Stimulated activated CD4-positive, alpha-beta T cell treated with anti-CD3 and anti-CD28 coated beads, Interleukin-4, amount 100 ng/mL, for 4 hours (primary cell): ENCODE measurements at regions not wholly inside any gene's neighbourhood (a gene's known extent, or its start where the extent isn't known, plus 50 kb on each side); places are given as distances from the start of the nearest gene placed in this dataset.

Experiments
- DNase-seq, 2 experiments: peaks; one replicate each; pipeline ENCODE4 v3.0.0-alpha.2; 2020

DNA sequence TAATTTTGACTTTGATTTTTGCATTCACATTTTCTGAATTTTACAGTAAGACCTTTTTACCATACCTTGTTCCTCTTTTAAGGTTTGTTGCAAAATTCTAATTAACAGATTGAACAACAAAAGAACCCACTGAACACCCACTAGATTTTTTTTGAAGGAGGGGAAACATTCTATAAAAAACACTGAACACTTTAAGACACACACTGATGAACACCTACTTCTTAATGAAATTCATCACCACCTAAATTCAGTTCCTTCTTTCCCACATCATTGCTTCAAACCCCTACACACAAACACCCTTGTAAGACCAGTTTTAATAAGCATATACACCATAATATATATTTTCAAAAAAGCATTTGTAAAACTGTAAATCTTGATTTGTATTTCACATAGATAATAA, 559.0 kb upstream of the MEF2C start:
- no peak for DNase-seq

DNA sequence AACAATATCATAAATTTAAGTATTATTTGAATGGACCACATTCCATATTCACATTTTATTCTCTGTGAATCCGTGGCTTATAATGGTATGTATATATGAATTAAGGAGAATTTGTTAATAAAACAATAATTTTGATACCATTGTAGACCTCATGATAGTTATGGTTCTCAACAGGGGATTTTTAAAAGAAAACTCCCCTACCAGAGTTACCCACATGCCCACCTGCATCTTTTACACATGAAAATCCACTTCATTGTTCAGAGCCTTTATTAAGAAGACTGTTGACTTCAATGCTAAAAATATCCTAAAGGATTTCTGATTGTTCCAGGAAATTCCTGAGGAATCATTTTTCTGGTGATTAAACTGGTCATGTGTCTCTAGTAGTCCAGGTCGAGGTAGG, 557.7 kb upstream of the MEF2C start:
- DNase-seq = no peak

- DNase-seq = no peak
Measured at GRCh38 chr5:89437450-89438435, 554.8 kb upstream of the MEF2C start.

DNA sequence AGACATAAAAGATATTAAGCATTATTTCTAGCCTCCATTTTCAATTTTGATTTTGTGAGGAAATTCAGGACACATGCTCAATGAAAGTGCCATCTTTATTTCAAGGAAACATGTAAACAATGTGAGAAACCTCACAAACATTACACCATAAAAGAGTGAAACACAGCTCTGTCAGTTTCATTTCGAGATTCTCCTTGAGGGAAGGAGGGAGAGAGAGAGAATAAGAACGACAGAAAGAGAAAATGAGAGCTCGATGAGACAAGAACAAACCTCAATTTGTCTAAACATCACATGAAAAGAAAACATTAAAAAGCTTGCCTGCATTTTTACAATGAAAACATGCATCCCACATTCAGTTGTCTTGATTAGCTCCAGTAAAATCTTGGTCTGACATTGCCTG, 553.5 kb upstream of the MEF2C start:
- DNase-seq = no peak

DNA sequence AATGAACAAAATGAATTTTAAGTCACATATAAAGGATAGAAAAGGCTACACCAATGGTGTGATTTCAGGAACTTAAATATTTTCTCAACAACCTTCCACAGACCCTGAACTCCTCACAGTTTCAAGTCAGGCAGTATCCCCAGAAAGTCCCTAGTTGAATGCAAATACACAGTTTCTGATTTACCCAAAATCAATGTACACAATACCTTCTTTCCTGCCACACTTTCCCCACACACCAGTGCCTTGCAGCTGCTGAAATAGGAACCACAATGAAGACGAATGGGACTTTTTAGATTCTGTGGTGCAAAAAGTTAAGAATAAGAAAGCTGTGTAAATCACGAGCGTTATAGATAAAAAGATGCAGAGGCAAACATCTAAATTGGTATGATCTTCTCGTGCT, 552.4 kb upstream of the MEF2C start:
- no peak for DNase-seq

DNA sequence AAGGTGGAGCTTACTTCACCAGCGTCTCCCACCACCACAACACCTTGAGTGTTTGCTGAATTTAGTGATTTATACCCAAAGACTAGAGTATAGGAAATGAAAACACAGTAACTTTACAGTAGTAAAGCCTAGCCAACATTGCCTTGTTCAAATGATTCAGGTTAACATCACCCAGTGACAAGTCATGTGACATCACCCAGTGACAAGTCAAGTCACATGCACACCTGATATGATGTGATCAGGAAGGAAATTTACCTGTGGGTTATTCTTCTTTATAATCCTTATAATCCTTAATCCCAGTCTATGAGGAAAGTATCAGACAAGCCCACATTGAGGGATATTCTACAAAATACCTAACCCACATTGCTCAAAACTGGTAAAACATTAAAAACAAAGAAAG, 545.6 kb upstream of the MEF2C start:
- no peak for DNase-seq

DNA sequence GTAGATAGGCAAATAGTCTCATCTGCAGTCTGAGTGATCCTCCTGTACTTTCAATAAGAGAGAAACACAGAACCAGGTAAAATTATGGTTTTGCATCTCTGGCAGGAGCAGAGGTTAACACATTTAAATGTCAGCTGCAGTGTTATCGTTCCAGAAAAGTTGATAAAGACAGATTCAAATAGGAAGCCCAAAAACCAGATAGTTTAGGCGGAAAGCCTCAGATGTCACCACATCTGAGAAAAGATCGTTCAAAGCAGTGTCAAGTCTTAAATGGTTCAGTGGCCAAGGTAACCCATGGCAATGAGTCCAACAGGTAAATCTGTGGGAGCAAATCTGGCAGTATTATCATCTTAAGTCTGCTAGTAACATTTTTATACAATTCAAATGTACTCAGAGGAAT, 542.1 kb upstream of the MEF2C start:
- DNase-seq = no peak

DNA sequence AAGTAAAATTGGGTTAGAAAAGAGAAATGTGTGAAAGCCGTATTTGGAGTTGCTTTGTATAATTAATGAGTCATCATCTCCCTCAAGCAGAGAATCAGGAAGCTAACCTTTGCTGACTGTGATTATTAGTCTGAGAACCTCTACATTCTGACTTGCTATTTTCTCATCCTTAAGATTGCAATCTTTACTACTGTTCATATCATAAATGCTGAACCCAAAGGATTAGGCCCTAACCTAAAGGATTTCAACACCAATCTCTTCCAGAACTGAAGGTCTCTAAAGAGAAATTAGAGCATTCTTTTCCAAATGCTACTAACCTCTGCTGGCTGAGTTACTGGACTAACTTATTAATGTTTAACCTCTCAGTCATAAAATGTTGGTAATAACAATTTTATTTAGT, 538.1 kb upstream of the MEF2C start:
- DNase-seq = no peak

DNA sequence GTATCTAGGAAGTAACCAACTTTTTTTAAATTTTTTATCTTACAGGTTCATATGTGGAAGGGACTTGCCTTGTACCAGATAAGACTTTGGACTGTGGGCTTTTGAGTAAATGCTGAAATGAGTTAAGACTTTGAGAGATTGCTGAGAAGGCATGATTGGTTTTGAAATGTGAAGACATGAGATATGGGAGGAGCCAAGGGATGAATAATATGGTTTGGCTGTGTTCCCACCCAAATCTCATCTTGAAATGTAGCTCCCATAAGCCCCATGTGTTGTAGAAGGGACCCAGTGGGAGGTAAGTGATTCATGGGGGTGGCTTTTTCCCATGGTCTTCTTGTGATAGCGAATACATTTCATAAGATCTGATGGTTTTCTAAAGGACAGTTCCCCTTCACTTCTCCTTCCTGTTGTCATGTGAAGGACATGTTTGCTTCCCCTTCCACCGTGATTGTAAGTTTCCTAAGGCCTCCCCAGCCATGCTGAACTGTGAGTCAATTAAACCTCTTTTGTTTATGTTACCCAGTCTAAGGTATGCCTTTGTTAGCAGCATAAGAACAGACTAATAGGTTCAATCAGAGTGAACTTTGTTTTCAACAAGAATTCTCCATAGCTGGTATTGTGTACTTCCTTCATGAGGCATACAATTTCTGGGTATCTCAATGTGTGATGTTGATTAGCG, 535.6 kb upstream of the MEF2C start:
- no peak for DNase-seq

GRCh38 chr5:89417990-89418389, 535.0 kb upstream of the MEF2C start:
- DNase-seq = no peak

DNA sequence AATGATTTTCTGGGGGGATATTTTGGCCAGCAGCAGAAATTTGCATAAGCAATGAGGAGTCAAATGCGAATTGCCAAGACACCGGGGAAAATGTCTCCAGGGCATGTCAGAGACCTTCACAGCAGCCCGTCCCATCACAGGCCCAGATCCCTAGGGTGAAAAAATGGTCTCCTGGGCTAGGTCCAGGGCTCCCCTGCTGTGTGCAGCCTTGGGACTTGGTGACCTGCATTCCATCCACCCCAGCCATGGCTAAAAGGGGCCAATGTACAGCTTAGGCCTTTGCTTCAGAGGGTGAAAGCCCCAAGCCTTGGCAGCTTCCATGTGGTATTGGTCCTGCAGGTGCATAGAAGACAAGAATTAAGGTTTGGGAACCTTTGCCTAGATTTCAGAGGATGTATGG, 534.5 kb upstream of the MEF2C start:
- no peak for DNase-seq

- no peak for DNase-seq
Measured at GRCh38 chr5:89411891-89412290, 528.9 kb upstream of the MEF2C start.

DNA sequence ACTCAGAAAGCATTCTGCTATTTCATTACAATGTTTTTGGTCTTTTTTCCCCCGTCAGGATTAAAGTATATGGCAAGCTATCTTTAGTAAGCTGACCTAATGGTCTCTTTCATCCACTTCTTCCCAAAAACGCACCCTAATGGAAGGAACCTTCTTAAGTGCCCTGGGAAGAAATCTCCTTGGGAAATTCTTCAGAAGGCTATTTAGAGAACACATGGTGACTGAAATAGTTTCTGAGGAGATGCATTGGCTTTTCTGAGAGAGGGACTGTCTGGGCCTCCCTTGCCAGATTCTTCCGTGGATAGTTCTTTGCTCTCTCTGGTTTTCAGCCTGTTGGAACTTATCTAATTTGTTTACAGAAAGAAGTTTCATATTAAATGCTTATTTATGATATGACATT, 524.1 kb upstream of the MEF2C start:
- DNase-seq = no peak

DNA sequence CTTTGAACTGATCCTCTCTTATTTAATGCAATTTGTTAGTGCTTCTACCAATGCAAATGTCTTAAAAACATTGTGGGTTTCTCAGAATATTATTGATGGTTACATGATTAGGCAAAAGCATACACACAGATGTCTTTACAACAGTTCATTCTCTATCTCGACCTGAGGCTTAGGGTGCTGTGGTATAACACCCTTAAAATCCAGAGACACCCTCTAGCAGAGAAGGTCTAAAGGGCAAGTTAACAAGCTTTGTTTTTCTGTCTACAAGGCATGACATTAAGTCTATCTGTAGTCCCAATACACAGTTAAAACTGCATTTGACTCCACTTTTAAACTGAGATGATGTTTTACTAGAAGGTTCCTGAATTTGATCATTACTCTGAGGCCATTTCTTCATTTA, 518.7 kb upstream of the MEF2C start:
- no peak for DNase-seq

GRCh38 chr5:89401012-89401411, 518.0 kb upstream of the MEF2C start:
- DNase-seq = no peak

DNA sequence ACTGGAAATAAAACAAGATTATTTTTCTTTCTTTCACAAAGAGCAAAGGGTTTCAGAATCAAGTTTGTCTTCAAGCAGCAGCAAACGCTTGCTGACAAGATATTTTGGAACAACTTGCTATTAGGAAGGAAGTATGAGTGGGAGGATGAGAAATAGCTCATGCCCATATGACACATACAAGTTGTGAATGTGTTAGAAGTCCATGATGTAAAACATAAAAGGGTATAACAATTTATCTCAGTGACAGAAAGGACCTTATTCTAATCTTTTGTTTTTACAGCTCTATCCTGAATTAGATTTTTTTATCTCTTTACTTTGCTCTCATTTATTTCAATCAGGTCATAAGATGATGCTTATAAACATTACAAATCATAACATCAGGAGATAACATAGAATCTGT, 516.6 kb upstream of the MEF2C start:
- DNase-seq = no peak

- no peak for DNase-seq
Measured at GRCh38 chr5:89397096-89397495, 514.1 kb upstream of the MEF2C start.

- no peak for DNase-seq
Measured at GRCh38 chr5:89396278-89396954, 513.4 kb upstream of the MEF2C start.

- DNase-seq = no peak
Measured at GRCh38 chr5:89395111-89395510, 512.1 kb upstream of the MEF2C start.

DNA sequence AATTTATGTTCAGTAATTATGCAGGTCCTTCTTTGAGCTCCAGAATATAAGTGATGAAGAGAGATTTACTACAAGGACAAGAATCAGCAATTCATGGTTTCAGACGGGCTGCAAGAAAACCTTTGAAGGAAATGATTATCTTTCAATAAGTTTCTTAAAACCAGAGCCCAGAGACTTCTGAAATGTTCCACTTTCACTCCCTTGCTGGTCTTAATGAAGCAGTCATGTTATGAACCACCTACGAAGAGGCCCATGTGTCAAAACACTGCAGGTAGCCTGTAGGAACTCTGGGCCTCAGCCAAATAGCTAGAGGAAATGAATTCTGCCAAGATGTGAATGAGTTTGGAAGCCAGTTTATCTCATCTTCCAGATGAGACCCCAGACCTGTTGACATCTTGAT, 505.9 kb upstream of the MEF2C start:
- DNase-seq = no peak

- DNase-seq = no peak
Measured at GRCh38 chr5:89384391-89384790, 501.4 kb upstream of the MEF2C start.

- DNase-seq = no peak
Measured at GRCh38 chr5:89380635-89381034, 497.7 kb upstream of the MEF2C start.

GRCh38 chr5:89377767-89378455, 494.9 kb upstream of the MEF2C start:
- DNase-seq = no peak
